Effector memory CD4-positive, alpha-beta T cell (primary cell): ENCODE measurements at regions not wholly inside any gene's neighbourhood (a gene's known extent, or its start where the extent isn't known, plus 50 kb on each side); places are given as distances from the start of the nearest gene placed in this dataset.

ENCODE experiments used
- DNase-seq, 3 donors: peaks; one replicate each; pipeline ENCODE4 v3.0.0-alpha.2; 2020
- H3K27ac ChIP-seq: 2 replicates; pipeline ENCODE4 v1.7.0; 2013; ENCODE audit warnings: mild to moderate bottlenecking, low read length, moderate library complexity; ENCODE audit not compliant: insufficient read depth, poor library complexity, severe bottlenecking
- H3K27me3 ChIP-seq: replicated peaks from 2 replicates; pipeline ENCODE4 v1.7.0; 2013; ENCODE audit warnings: mild to moderate bottlenecking, low read length; ENCODE audit not compliant: insufficient read depth, control insufficient read depth, poor library complexity, severe bottlenecking
- H3K36me3 ChIP-seq: 2 replicates; pipeline ENCODE4 v1.7.0; 2013; ENCODE audit warnings: mild to moderate bottlenecking, low read length, moderate library complexity; ENCODE audit not compliant: control insufficient read depth, insufficient read depth
- H3K4me1 ChIP-seq: 2 replicates; pipeline ENCODE4 v1.7.0; 2013; ENCODE audit warnings: low read length, mild to moderate bottlenecking; ENCODE audit not compliant: control insufficient read depth, insufficient read depth, poor library complexity, severe bottlenecking
- H3K4me3 ChIP-seq: 2 replicates; pipeline ENCODE4 v1.7.0; 2013; ENCODE audit warnings: low read length, low read depth, mild to moderate bottlenecking; ENCODE audit not compliant: insufficient read depth, poor library complexity, severe bottlenecking
- H3K9me3 ChIP-seq: 2 replicates; pipeline ENCODE4 v1.7.0; 2013; ENCODE audit warnings: mild to moderate bottlenecking, low read length, moderate library complexity; ENCODE audit not compliant: control insufficient read depth

GRCh38 chr3:106030627-106030963 is 161.8 kb upstream of the CBLB start:
- no peak overlapping the region for H3K27ac ChIP-seq
- H3K4me1 ChIP-seq, result no peaks in the 10 kb centered on the region
- H3K36me3 ChIP-seq, result no peaks in the 10 kb centered on the region
- no peak for DNase-seq
- H3K4me3 ChIP-seq, result no peak overlapping the region
- H3K9me3 ChIP-seq, result no peaks in the 10 kb centered on the region
- H3K27me3 ChIP-seq, result no peaks in the 10 kb centered on the region

- DNase-seq, result no peak
- no peaks in the 10 kb centered on the region for H3K36me3 ChIP-seq
- H3K27ac ChIP-seq, result no peak overlapping the region
- no peaks in the 10 kb centered on the region for H3K4me1 ChIP-seq
- H3K4me3 ChIP-seq, result no peak overlapping the region
- no peaks in the 10 kb centered on the region for H3K9me3 ChIP-seq
- H3K27me3 ChIP-seq, result no peaks in the 10 kb centered on the region
These were observed 163.7 kb upstream of the CBLB start for GRCh38 chr3:106032479-106032878.

- Histone ChIP-seq H3K4me3 (no peak overlapping the region), H3K4me1 (no peaks in the 10 kb centered on the region)
- no peak for DNase-seq
These were observed 164.8 kb upstream of the CBLB start for GRCh38 chr3:106033654-106034053.

GRCh38 chr3:106034313-106034712 is 165.5 kb upstream of the CBLB start:
- H3K4me3 ChIP-seq, result no peak overlapping the region

More at GRCh38 chr3:106033654-106034053, 164.8 kb upstream of the CBLB start:
- Histone ChIP-seq H3K27ac (no peak overlapping the region), H3K9me3 (no peaks in the 10 kb centered on the region), H3K27me3 (no peaks in the 10 kb centered on the region), H3K36me3 (no peaks in the 10 kb centered on the region)

GRCh38 chr3:106035619-106036018 is 166.8 kb upstream of the CBLB start:
- H3K27ac ChIP-seq, result no peak overlapping the region
- H3K27me3 ChIP-seq, result no peaks in the 10 kb centered on the region
- no peak for DNase-seq
- H3K4me1 ChIP-seq, result no peaks in the 10 kb centered on the region
- H3K36me3 ChIP-seq, result no peaks in the 10 kb centered on the region
- no peak overlapping the region for H3K4me3 ChIP-seq
- no peaks in the 10 kb centered on the region for H3K9me3 ChIP-seq

More at GRCh38 chr3:106034313-106034712, 165.5 kb upstream of the CBLB start:
- no peak for DNase-seq
- no peaks in the 10 kb centered on the region for H3K36me3 ChIP-seq
- H3K4me1 ChIP-seq, result no peaks in the 10 kb centered on the region
- no peaks in the 10 kb centered on the region for H3K27me3 ChIP-seq
- no peak overlapping the region for H3K27ac ChIP-seq
- no peaks in the 10 kb centered on the region for H3K9me3 ChIP-seq

GRCh38 chr3:106036696-106037095 is 167.9 kb upstream of the CBLB start:
- Histone ChIP-seq H3K36me3 (no peaks in the 10 kb centered on the region), H3K4me3 (no peak overlapping the region), H3K27me3 (no peaks in the 10 kb centered on the region), H3K9me3 (no peaks in the 10 kb centered on the region), H3K4me1 (no peaks in the 10 kb centered on the region), H3K27ac (no peak overlapping the region)
- DNase-seq, result no peak

GRCh38 chr3:106047221-106047620 is 178.4 kb upstream of the CBLB start:
- Histone ChIP-seq H3K9me3 (no peaks in the 10 kb centered on the region), H3K4me3 (no peak overlapping the region), H3K4me1 (no peaks in the 10 kb centered on the region), H3K27me3 (no peaks in the 10 kb centered on the region), H3K27ac (no peak overlapping the region), H3K36me3 (no peaks in the 10 kb centered on the region)
- no peak for DNase-seq

GRCh38 chr3:106048946-106049481 is 180.2 kb upstream of the CBLB start:
- no peak overlapping the region for H3K27ac ChIP-seq
- H3K36me3 ChIP-seq, result no peaks in the 10 kb centered on the region
- H3K4me1 ChIP-seq, result no peaks in the 10 kb centered on the region
- H3K9me3 ChIP-seq, result no peaks in the 10 kb centered on the region
- no peak overlapping the region for H3K4me3 ChIP-seq
- no peaks in the 10 kb centered on the region for H3K27me3 ChIP-seq
- DNase-seq, result no peak

GRCh38 chr3:106049821-106050220 is 181.0 kb upstream of the CBLB start:
- H3K4me3 ChIP-seq, result no peak overlapping the region
- no peaks in the 10 kb centered on the region for H3K36me3 ChIP-seq
- no peak for DNase-seq
- no peak overlapping the region for H3K27ac ChIP-seq
- no peaks in the 10 kb centered on the region for H3K9me3 ChIP-seq
- H3K4me1 ChIP-seq, result no peaks in the 10 kb centered on the region
- H3K27me3 ChIP-seq, result no peaks in the 10 kb centered on the region

- Histone ChIP-seq H3K36me3 (no peaks in the 10 kb centered on the region), H3K4me3 (no peak overlapping the region), H3K27ac (no peak overlapping the region), H3K4me1 (no peaks in the 10 kb centered on the region), H3K9me3 (no peaks in the 10 kb centered on the region), H3K27me3 (no peaks in the 10 kb centered on the region)
- no peak for DNase-seq
These were observed 188.1 kb upstream of the CBLB start for GRCh38 chr3:106056931-106057330.

GRCh38 chr3:106058475-106058874 is 189.7 kb upstream of the CBLB start:
- no peaks in the 10 kb centered on the region for H3K36me3 ChIP-seq
- H3K9me3 ChIP-seq, result no peaks in the 10 kb centered on the region
- no peak overlapping the region for H3K4me3 ChIP-seq
- DNase-seq, result no peak
- no peak overlapping the region for H3K27ac ChIP-seq
- H3K4me1 ChIP-seq, result no peaks in the 10 kb centered on the region
- no peaks in the 10 kb centered on the region for H3K27me3 ChIP-seq
